Activated T-helper 17 cell treated with anti-CD3 and anti-CD28 coated beads, Interleukin-2, amount 50 U/mL, for 72 hours (primary cell): ENCODE measurements at regions not wholly inside any gene's neighbourhood (a gene's known extent, or its start where the extent isn't known, plus 50 kb on each side); places are given as distances from the start of the nearest gene placed in this dataset.
"Not testable (repeated sequence)": the region's sequence is repeated elsewhere in the genome, so short reads cannot be mapped to it uniquely, and the experiment has no call there.

Experiments
- ATAC-seq: fragments of 150-1000 bp; cut with Tn5 transposase; replicated peaks from 2 replicates; pipeline ENCODE4 v1.10.0; 2021; ENCODE audit warnings: mild to moderate bottlenecking, moderate library complexity
- H3K27ac Mint-ChIP-seq: one replicate; pipeline ENCODE4 v1.8.0; 2022; ENCODE audit warnings: mixed read lengths
- H3K27me3 Mint-ChIP-seq: one replicate; pipeline ENCODE4 v1.8.0; 2022; ENCODE audit warnings: mixed read lengths
- H3K36me3 Mint-ChIP-seq: one replicate; pipeline ENCODE4 v1.8.0; 2022; ENCODE audit warnings: low read depth, mild to moderate bottlenecking, mixed read lengths
- H3K4me1 Mint-ChIP-seq: one replicate; pipeline ENCODE4 v1.8.0; 2022; ENCODE audit warnings: mixed read lengths
- H3K4me3 Mint-ChIP-seq: one replicate; pipeline ENCODE4 v1.8.0; 2022; ENCODE audit warnings: mild to moderate bottlenecking, mixed read lengths
- H3K9me3 Mint-ChIP-seq: one replicate; pipeline ENCODE4 v1.8.0; 2022; ENCODE audit warnings: mixed read lengths

DNA sequence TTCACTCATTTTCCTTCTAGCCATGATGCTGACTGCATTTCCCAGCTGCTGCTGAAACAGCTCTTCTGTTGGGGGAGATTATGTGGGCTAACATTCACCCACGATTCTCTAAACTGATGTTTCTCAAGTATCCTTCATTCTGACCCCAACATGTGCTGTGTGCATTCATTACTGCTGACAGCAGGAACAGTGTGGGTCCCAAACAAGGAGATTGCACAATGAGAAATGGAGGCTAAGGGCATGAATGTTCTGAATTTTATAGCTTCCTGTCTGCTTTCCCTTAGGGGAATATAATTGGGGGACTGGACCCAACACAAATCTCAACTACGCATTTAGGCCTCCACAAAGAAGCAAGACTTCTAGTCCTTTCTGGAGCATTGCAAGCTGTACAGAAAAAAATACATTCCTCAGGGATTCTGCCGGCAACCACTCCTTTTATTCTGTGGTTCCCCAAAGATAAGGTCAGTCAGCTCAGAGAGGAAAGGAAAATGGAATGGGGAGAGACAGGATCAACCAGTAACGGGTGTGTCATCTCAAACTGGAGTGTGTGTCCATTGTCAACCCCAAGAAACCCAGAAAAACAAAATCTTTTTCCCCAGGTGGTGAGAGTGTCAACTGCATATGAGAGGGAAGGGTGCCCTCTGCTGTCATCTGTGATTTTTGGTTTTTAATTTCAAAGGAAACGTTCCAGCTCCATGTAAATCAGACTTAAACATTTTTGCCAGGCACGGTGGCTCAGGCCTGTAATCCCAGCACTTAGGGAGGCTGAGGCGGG, 81.5 kb upstream of the EGFL6 start:
- peak overlapping the region; percentile 21 for H3K4me3 Mint-ChIP-seq
- H3K9me3 Mint-ChIP-seq, result no peaks in the 10 kb centered on the region
- H3K27me3 Mint-ChIP-seq, result no peaks in the 10 kb centered on the region

DNA sequence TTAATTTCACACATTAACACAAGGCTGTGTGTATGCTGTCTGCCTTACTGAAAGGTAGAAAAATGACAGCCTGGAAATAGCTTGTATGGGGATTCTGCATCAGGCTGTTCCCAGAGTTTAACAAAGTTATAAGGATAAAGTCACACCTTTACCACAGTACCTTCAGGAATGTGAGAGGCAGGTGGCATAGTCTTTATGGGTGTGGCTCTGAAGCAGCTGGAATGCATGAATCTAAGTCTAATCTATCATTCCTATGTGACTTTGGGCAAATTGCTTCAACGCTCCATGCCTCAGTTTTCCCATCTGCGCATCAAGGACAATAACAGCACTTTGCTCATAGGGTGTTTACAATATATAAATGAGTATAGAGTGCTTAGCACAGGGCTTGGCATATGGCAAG, 84.2 kb upstream of the EGFL6 start:
- ATAC-seq, result no peak
- Mint-ChIP-seq H3K27me3 (no peaks in the 10 kb centered on the region), H3K9me3 (no peaks in the 10 kb centered on the region), H3K36me3 (no peaks in the 10 kb centered on the region), H3K4me3 (no peak overlapping the region), H3K4me1 (no peaks in the 10 kb centered on the region), H3K27ac (no peak overlapping the region)

More for the DNA sequence above, 81.5 kb upstream of the EGFL6 start:
- H3K36me3 Mint-ChIP-seq, result no peaks in the 10 kb centered on the region
- peak; percentile 73 for ATAC-seq
- peak overlapping the region; percentile 36 for H3K27ac Mint-ChIP-seq
- H3K4me1 Mint-ChIP-seq, result no peaks in the 10 kb centered on the region

GRCh38 chrX:13483773-13484172, 85.6 kb upstream of the EGFL6 start:
- Mint-ChIP-seq H3K27me3 (no peaks in the 10 kb centered on the region), H3K4me1 (no peaks in the 10 kb centered on the region), H3K9me3 (no peaks in the 10 kb centered on the region), H3K4me3 (no peak overlapping the region), H3K36me3 (no peaks in the 10 kb centered on the region), H3K27ac (no peak overlapping the region)
- ATAC-seq, result no peak

GRCh38 chrX:13482746-13483541, 86.5 kb upstream of the EGFL6 start:
- no peaks in the 10 kb centered on the region for H3K36me3 Mint-ChIP-seq
- no peaks in the 10 kb centered on the region for H3K9me3 Mint-ChIP-seq
- no peak for ATAC-seq
- H3K4me3 Mint-ChIP-seq, result no peak overlapping the region
- no peak overlapping the region for H3K27ac Mint-ChIP-seq
- no peaks in the 10 kb centered on the region for H3K27me3 Mint-ChIP-seq
- no peaks in the 10 kb centered on the region for H3K4me1 Mint-ChIP-seq

GRCh38 chrX:13480780-13481179, 88.6 kb upstream of the EGFL6 start:
- H3K4me3 Mint-ChIP-seq, H3K27ac Mint-ChIP-seq, H3K4me1 Mint-ChIP-seq, H3K36me3 Mint-ChIP-seq, H3K9me3 Mint-ChIP-seq, H3K27me3 Mint-ChIP-seq, ATAC-seq: not testable (repeated sequence)

DNA sequence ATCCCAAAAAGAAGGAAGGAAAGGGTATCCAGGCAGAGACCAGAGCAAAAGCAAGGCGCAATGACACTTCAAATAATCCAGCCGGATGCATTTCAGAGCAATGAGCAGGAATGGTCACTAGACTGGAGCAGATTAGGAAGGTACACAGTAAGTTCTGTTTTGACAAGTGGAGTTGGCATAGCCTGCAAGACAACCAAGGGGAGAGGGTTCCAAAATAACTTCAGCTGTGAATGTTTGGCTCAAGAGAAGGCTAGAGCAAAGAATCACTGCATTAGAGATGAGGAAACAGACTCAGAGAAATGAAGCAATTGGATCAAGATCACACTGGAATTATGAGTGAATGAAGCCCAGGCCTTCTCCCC, 90.0 kb upstream of the EGFL6 start:
- no peak overlapping the region for H3K27ac Mint-ChIP-seq
- no peaks in the 10 kb centered on the region for H3K27me3 Mint-ChIP-seq
- peaks cover under 1% of the 10 kb centered on the region for H3K4me1 Mint-ChIP-seq
- no peaks in the 10 kb centered on the region for H3K36me3 Mint-ChIP-seq
- no peak overlapping the region for H3K4me3 Mint-ChIP-seq
- ATAC-seq, result no peak
- H3K9me3 Mint-ChIP-seq, result no peaks in the 10 kb centered on the region

- ATAC-seq, result no peak
- Mint-ChIP-seq H3K36me3 (no peaks in the 10 kb centered on the region), H3K4me1 (peaks cover 5% of the 10 kb centered on the region), H3K27ac (no peak overlapping the region), H3K4me3 (no peak overlapping the region), H3K9me3 (no peaks in the 10 kb centered on the region), H3K27me3 (no peaks in the 10 kb centered on the region)
Observed at GRCh38 chrX:13478740-13479451, 90.5 kb upstream of the EGFL6 start.

DNA sequence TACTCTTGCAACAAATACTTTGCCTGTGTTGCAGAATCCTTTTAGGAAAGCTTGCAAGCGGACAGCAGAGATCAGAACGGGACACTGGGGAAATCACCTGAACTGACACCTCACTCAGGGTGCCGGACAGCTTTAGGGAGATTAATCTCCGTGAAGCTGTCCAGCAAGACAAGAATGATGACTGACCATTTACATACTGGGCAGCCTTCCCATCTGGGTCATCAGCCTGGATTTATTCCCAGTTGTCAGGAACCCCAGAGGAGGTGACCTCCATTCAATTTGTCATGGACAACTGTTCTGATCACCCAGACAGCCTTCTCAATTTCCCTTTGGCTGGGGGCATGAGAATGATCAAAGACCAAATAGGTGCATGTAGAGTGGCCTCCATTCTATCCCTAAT, 93.0 kb upstream of the EGFL6 start:
- H3K27me3 Mint-ChIP-seq, result no peaks in the 10 kb centered on the region
- no peak overlapping the region for H3K27ac Mint-ChIP-seq
- H3K4me1 Mint-ChIP-seq, result peaks cover 11% of the 10 kb centered on the region
- no peak overlapping the region for H3K4me3 Mint-ChIP-seq
- H3K9me3 Mint-ChIP-seq, result no peaks in the 10 kb centered on the region
- H3K36me3 Mint-ChIP-seq, result no peaks in the 10 kb centered on the region
- ATAC-seq, result no peak

DNA sequence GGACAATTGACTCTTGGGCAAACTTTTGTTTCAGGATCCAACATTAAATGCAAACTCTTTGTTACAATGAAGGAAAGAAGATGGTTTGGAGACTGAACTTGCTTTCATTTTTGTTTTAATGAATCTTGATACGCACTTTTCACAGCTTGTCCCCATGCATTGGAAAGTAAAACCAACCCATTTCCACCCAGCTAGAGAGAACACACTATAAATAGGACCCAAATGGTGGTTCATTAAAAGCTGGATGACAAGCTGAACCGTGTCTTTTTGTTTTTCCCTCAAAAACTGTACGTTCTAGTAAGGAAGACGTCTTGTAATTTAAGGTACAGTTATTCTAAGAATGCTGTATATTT, 95.3 kb upstream of the EGFL6 start:
- Mint-ChIP-seq H3K27me3 (no peaks in the 10 kb centered on the region), H3K9me3 (no peaks in the 10 kb centered on the region), H3K4me1 (peaks cover 11% of the 10 kb centered on the region), H3K27ac (peak overlapping the region; percentile 34), H3K36me3 (no peaks in the 10 kb centered on the region), H3K4me3 (peak overlapping the region; percentile 71)
- ATAC-seq, result no peak

DNA sequence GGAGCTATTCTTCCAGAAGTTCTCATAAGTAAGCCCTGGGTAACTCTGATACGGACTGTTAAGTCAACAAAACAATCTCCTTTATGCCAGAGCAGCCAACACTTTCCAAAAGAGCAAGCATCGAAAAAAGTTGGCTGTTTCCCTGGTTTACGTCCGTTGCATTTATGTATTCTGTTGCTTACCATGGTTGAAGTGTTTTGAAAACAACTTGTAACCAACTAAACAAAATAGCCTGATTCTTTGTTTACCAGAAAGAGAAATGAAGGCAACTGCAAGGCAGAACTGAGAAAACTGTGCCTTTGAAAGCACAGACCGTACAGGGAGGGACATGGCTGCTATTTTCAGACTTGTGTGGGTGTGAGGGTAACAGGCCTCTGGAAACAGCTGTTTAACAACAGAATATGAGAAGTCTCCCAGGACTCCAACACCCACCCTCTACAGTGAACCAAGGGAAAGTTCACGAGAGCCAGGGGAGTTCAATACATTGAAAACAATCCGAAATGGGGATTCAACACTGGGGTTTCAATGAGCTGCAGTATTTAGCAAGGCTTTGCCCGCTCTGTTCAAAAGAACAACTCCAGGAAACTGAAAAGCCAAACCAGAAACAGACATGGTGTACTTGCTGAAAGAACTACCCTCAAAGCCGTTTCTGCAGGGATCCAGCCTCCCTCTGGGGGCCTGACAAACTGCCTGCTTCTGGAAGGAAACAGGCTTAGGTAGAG, 95.8 kb upstream of the EGFL6 start:
- Mint-ChIP-seq H3K27ac (peak overlapping the region; percentile 34), H3K27me3 (no peaks in the 10 kb centered on the region), H3K36me3 (no peaks in the 10 kb centered on the region), H3K9me3 (no peaks in the 10 kb centered on the region), H3K4me3 (peak overlapping the region; percentile 71), H3K4me1 (peaks cover 11% of the 10 kb centered on the region)
- no peak for ATAC-seq

DNA sequence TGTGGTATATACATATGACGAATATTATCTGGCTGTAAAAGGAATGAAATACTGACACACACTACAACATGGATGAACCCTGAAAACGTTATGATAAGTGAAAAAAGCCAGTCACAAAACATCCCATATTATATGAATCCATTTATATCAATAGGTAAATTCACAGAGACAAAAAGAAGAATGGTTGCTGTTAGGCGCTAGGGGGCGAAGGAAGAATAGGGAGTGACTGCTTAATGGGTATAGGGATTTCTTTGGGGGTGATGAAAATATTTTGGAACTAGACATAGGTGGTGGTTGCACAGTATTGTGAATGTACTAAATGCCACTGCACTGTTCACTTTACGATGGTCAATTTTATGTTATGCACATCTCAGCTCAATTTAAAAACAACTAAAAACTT, 96.4 kb upstream of the EGFL6 start:
- peaks cover 11% of the 10 kb centered on the region for H3K4me1 Mint-ChIP-seq
- H3K9me3 Mint-ChIP-seq, result no peaks in the 10 kb centered on the region
- peak overlapping the region; percentile 71 for H3K4me3 Mint-ChIP-seq
- no peaks in the 10 kb centered on the region for H3K36me3 Mint-ChIP-seq
- no peak for ATAC-seq
- no peak overlapping the region for H3K27ac Mint-ChIP-seq
- no peaks in the 10 kb centered on the region for H3K27me3 Mint-ChIP-seq

DNA sequence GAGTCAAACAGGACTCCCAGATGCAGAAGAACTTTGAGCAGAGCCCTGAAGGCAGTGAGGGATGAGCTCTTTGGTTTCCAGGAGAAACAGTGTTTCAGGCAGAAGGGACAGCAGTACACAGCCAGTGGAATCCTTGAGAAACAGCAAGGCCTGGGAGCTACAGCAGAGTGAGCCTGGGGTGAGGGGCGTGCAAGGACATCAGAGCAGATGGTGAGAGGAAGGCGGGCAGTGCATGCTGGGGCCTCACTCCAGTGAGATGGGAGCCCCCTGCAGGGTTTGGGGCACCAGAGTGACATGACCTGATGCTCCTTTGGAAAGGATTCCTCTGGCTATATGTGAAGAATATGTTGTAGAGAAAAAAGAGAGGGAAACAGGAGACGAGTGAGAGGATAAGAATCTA, 98.1 kb upstream of the EGFL6 start:
- H3K36me3 Mint-ChIP-seq, result no peaks in the 10 kb centered on the region
- H3K4me3 Mint-ChIP-seq, result no peak overlapping the region
- H3K4me1 Mint-ChIP-seq, result peaks cover 11% of the 10 kb centered on the region
- H3K9me3 Mint-ChIP-seq, result no peaks in the 10 kb centered on the region
- H3K27me3 Mint-ChIP-seq, result no peaks in the 10 kb centered on the region
- no peak for ATAC-seq
- no peak overlapping the region for H3K27ac Mint-ChIP-seq

- Mint-ChIP-seq H3K4me3 (no peak overlapping the region), H3K36me3 (no peaks in the 10 kb centered on the region), H3K4me1 (peaks cover 11% of the 10 kb centered on the region), H3K27ac (no peak overlapping the region), H3K9me3 (no peaks in the 10 kb centered on the region), H3K27me3 (no peaks in the 10 kb centered on the region)
- ATAC-seq, result no peak
Observed at GRCh38 chrX:13470685-13470977, 98.8 kb upstream of the EGFL6 start.

DNA sequence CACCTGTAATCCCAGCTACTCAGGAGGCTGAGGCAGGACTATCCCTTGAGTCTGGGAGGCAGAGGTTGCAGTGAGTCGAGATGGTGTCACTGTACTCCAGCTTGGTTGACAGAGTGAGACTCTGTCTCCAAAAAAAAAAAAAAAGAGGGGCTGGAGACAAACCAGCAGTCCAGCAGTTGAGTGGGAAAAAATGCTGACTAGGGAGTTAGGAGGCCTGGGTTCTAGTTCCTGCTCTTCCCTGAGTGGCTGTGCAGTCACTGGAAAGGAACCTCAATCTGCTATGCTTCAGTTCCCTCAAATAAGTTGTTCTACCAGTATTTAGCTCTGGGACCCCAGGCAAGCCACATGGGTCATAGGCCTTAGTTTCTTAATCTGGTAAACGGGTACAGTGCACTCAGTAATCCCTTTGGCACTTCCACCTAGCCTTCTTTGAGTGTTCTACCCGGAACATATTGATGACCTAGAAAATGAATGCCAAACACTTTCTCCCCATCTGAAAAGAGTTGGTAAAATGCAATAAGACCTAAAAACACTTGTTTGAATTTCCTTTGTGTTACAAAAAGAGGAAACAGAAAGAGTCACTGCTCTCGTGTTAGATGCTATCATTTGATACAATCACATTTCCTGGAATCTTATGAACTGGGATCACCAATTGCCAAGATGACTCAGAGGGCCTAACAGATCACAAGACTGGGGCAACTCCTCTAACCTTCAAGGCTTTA, 99.3 kb upstream of the EGFL6 start:
- peaks cover 11% of the 10 kb centered on the region for H3K4me1 Mint-ChIP-seq
- H3K36me3 Mint-ChIP-seq, result no peaks in the 10 kb centered on the region
- ATAC-seq, result no peak
- no peaks in the 10 kb centered on the region for H3K9me3 Mint-ChIP-seq
- no peak overlapping the region for H3K4me3 Mint-ChIP-seq
- H3K27me3 Mint-ChIP-seq, result no peaks in the 10 kb centered on the region
- no peak overlapping the region for H3K27ac Mint-ChIP-seq
